ENCODE measurements at regions not wholly inside any gene's neighbourhood (a gene's known extent, or its start where the extent isn't known, plus 50 kb on each side); places are given as distances from the start of the nearest gene placed in this dataset.

DNA sequence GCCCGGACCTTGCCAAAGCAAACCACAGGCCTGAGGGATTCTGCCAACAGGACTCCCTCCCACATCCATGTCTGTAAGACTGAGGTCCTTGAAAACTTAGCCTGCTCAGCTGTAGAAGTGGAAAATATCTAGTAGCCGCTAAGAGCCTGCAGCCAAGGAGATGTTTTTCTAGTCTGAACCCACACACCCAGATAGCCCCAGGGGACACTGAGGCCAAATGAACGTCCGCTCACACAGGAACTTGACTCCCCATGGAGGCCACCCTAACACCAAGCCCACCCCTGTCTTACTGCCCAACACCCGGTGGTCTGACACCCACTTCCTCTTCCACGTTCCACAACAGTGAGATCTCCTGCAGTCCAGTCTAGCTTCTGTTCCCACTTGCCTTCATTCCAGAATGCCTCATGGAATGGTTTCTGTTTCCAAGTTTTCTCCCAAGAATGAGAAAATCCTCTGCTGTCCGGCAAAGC is 174.8 kb downstream of the PLPP3 start:
- Histone ChIP-seq H3F3A (ENCODE audit: low read depth) (no peaks in the 10 kb centered on the region), H3K79me2 (ENCODE audit: insufficient read depth, low read length) (no peaks in the 10 kb centered on the region), H3K9ac (ENCODE audit: low read depth, low read length, poor library complexity, severe bottlenecking) (no peak overlapping the region), H3K9me2 (replicated peaks; ENCODE audit: low read depth, low read length) (no peaks in the 10 kb centered on the region), H2AFZ (ENCODE audit: low read length) (no peak overlapping the region), H3K4me2 (ENCODE audit: low read depth, low read length, poor library complexity, severe bottlenecking) (no peak overlapping the region), H3K36me3 (ENCODE audit: insufficient read depth, low read length) (no peaks in the 10 kb centered on the region), H3K4me1 (ENCODE audit: insufficient read depth, low read length, poor library complexity, severe bottlenecking) (no peaks in the 10 kb centered on the region), H3K9me3 (ENCODE audit: insufficient read depth, low read depth, low read length) (no peaks in the 10 kb centered on the region), H3K4me3 (ENCODE audit: low read length, poor library complexity, severe bottlenecking) (no peak overlapping the region), H3K27me3 (ENCODE audit: insufficient read depth, low read length, poor library complexity, severe bottlenecking) (no peaks in the 10 kb centered on the region), H4K20me1 (ENCODE audit: insufficient read depth, low read length, poor library complexity, severe bottlenecking) (no peaks in the 10 kb centered on the region)
- TF ChIP-seq, protein P1, sequence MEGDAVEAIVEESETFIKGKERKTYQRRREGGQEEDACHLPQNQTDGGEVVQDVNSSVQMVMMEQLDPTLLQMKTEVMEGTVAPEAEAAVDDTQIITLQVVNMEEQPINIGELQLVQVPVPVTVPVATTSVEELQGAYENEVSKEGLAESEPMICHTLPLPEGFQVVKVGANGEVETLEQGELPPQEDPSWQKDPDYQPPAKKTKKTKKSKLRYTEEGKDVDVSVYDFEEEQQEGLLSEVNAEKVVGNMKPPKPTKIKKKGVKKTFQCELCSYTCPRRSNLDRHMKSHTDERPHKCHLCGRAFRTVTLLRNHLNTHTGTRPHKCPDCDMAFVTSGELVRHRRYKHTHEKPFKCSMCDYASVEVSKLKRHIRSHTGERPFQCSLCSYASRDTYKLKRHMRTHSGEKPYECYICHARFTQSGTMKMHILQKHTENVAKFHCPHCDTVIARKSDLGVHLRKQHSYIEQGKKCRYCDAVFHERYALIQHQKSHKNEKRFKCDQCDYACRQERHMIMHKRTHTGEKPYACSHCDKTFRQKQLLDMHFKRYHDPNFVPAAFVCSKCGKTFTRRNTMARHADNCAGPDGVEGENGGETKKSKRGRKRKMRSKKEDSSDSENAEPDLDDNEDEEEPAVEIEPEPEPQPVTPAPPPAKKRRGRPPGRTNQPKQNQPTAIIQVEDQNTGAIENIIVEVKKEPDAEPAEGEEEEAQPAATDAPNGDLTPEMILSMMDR (conservative IDR thresholded peaks at IDR 0.05; ENCODE audit: low read length) = no peak
- TF ChIP-seq EZH2phosphoT487 (IDR thresholded peaks at IDR 0.05; ENCODE audit: borderline replicate concordance) = no peak

DNA sequence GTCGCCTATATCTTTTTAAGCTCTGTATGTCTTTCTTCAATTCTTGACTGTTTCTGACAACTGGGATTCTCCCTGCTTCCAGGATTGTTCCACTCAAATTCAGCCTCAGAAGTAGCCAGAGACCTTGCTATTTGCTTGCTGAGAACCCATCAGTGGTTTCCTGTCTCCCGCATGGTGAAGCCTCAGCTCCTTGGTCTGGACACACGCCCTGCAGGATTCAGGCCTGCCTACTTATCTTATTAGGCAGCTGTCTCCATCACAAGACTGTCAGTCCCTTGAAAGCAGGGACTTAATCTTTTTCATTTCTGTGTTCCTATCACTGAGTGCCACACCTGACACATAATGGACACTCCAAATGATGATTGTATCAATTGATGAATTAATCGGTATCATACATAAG is 175.3 kb downstream of the PLPP3 start:
- no peaks in the 10 kb centered on the region for H3K9me2 ChIP-seq (replicated peaks; ENCODE audit: low read depth, low read length)
- no peaks in the 10 kb centered on the region for H3K27me3 ChIP-seq (ENCODE audit: insufficient read depth, low read length, poor library complexity, severe bottlenecking)
- H3K4me2 ChIP-seq (ENCODE audit: low read depth, low read length, poor library complexity, severe bottlenecking) = no peak overlapping the region
- no peak overlapping the region for H3K4me3 ChIP-seq (ENCODE audit: low read length, poor library complexity, severe bottlenecking)
- H2AFZ ChIP-seq (ENCODE audit: low read length) = no peak overlapping the region
- TF ChIP-seq, protein P1 (conservative IDR thresholded peaks at IDR 0.05; ENCODE audit: low read length) = no peak
- no peak for TF ChIP-seq EZH2phosphoT487 (IDR thresholded peaks at IDR 0.05; ENCODE audit: borderline replicate concordance)
- no peaks in the 10 kb centered on the region for H4K20me1 ChIP-seq (ENCODE audit: insufficient read depth, low read length, poor library complexity, severe bottlenecking)
- H3K79me2 ChIP-seq (ENCODE audit: insufficient read depth, low read length) = no peaks in the 10 kb centered on the region
- no peaks in the 10 kb centered on the region for H3K4me1 ChIP-seq (ENCODE audit: insufficient read depth, low read length, poor library complexity, severe bottlenecking)
- no peaks in the 10 kb centered on the region for H3K9me3 ChIP-seq (ENCODE audit: insufficient read depth, low read depth, low read length)
- H3K36me3 ChIP-seq (ENCODE audit: insufficient read depth, low read length) = no peaks in the 10 kb centered on the region
- H3K9ac ChIP-seq (ENCODE audit: low read depth, low read length, poor library complexity, severe bottlenecking) = no peak overlapping the region
- no peaks in the 10 kb centered on the region for H3F3A ChIP-seq (ENCODE audit: low read depth)

DNA sequence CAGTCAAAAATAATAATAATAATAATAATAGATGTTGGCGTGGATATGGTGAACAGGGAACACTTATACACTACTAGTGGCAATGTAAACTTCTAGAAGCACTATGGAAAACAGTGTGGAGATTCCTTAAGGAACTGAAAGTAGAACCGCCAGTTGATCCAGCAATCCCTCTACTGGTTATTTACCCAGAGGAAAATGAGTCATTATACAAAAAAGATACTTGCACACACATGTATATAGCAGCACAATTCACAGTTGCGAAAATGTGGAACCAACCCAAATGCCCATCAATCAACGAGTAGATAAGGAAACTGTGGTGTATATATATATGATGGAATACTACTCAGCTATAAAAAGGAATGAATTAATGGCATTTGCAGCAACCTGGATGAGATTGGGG is 176.0 kb downstream of the PLPP3 start:
- H3K4me2 ChIP-seq (ENCODE audit: low read depth, low read length, poor library complexity, severe bottlenecking) = no peak overlapping the region

More for the DNA sequence above, 176.0 kb downstream of the PLPP3 start:
- H4K20me1 ChIP-seq (ENCODE audit: insufficient read depth, low read length, poor library complexity, severe bottlenecking) = no peaks in the 10 kb centered on the region
- no peaks in the 10 kb centered on the region for H3F3A ChIP-seq (ENCODE audit: low read depth)
- H3K79me2 ChIP-seq (ENCODE audit: insufficient read depth, low read length) = no peaks in the 10 kb centered on the region
- no peaks in the 10 kb centered on the region for H3K9me3 ChIP-seq (ENCODE audit: insufficient read depth, low read depth, low read length)
- TF ChIP-seq, protein P1 (conservative IDR thresholded peaks at IDR 0.05; ENCODE audit: low read length) = no peak
- no peak for TF ChIP-seq EZH2phosphoT487 (IDR thresholded peaks at IDR 0.05; ENCODE audit: borderline replicate concordance)
- H2AFZ ChIP-seq (ENCODE audit: low read length) = no peak overlapping the region
- H3K4me1 ChIP-seq (ENCODE audit: insufficient read depth, low read length, poor library complexity, severe bottlenecking) = no peaks in the 10 kb centered on the region
- no peak overlapping the region for H3K4me3 ChIP-seq (ENCODE audit: low read length, poor library complexity, severe bottlenecking)
- H3K9ac ChIP-seq (ENCODE audit: low read depth, low read length, poor library complexity, severe bottlenecking) = no peak overlapping the region
- no peaks in the 10 kb centered on the region for H3K36me3 ChIP-seq (ENCODE audit: insufficient read depth, low read length)
- H3K9me2 ChIP-seq (replicated peaks; ENCODE audit: low read depth, low read length) = no peaks in the 10 kb centered on the region
- no peaks in the 10 kb centered on the region for H3K27me3 ChIP-seq (ENCODE audit: insufficient read depth, low read length, poor library complexity, severe bottlenecking)

All from Loucy (cell line).